Endothelial cell of umbilical vein (primary cell): ENCODE measurements at regions not wholly inside any gene's neighbourhood (a gene's known extent, or its start where the extent isn't known, plus 50 kb on each side); places are given as distances from the start of the nearest gene placed in this dataset.

ENCODE experiments used
- BruUV-seq: library from RNA; stranded (reverse); fragments of 400-500 nt; replicated peaks from 2 replicates; lab custom pipeline; 2021; lab: Mats Ljungman, UMichigan
- CTCF ChIA-PET: fragments of 300-600, 350-600 bp; sonication (Branson Sonifier 250); formaldehyde crosslinking; loops from one replicate; lab custom pipeline; 2021; ENCODE audit warnings: antibody characterized with exemption, inconsistent platforms; lab: Charles Lee
- POLR2A ChIA-PET: fragments of 300-600, 350-600 bp; sonication (Branson Sonifier 250); formaldehyde crosslinking; loops from one replicate; lab custom pipeline; 2021; ENCODE audit warnings: antibody characterized with exemption, inconsistent platforms; lab: Charles Lee
- DNase-seq: peaks from one replicate; pipeline ENCODE4 v3.0.0-alpha.2; 2011; ENCODE audit warnings: low read depth, low spot score
- FAIRE-seq: peaks from 2 replicates; lab custom pipeline; 2011; peaks lifted over from hg19 to GRCh38; lab: Jason Lieb, UNC
- H2AFZ ChIP-seq: 2 replicates; pipeline ENCODE4 v1.6.0; 2012; ENCODE audit warnings: low read depth, low read length, control low read depth, inconsistent platforms
- H3K27ac ChIP-seq: 2 replicates; pipeline ENCODE4 v1.5.1; 2011; ENCODE audit warnings: low read depth, mild to moderate bottlenecking, control low read depth, low read length, moderate library complexity; ENCODE audit not compliant: insufficient read depth
- H3K27me3 ChIP-seq, 2 experiments: 2 replicates each; pipeline versions ENCODE4 v1.6.0 to v1.6.1; 2011; ENCODE audit warnings: low read length in 2 of 2, mixed read lengths in 1 of 2; ENCODE audit not compliant: control insufficient read depth in 2 of 2, insufficient read depth in 2 of 2
- H3K36me3 ChIP-seq, 2 experiments: 2 replicates in 1 of 2; 3 replicates in 1 of 2; pipeline ENCODE4 v1.5.1; 2011; ENCODE audit warnings: low read length in 2 of 2, mild to moderate bottlenecking in 1 of 2, moderate library complexity in 1 of 2; ENCODE audit not compliant: control insufficient read depth in 2 of 2, insufficient read depth in 2 of 2; ENCODE audit errors: extremely low read depth in 1 of 2
- H3K4me1 ChIP-seq: 3 replicates; pipeline ENCODE4 v1.5.1; 2011; ENCODE audit warnings: mild to moderate bottlenecking, low read length; ENCODE audit not compliant: control insufficient read depth, insufficient read depth; ENCODE audit errors: extremely low read depth
- H3K4me2 ChIP-seq: 2 replicates; pipeline ENCODE4 v1.6.1; 2011; ENCODE audit warnings: low read length, control low read depth, mixed read lengths; ENCODE audit not compliant: insufficient read depth
- H3K4me3 ChIP-seq, 3 experiments: fragments of 200-600 bp in 1 of 3; sonication (generic), shearing (Covaris generic) in 1 of 3; replicated peaks in 1 of 3; 2 replicates each; pipeline ENCODE4 v1.5.1; 2011 to 2016; ENCODE audit warnings: control low read depth in 3 of 3, low read length in 3 of 3, mild to moderate bottlenecking in 2 of 3, inconsistent platforms in 1 of 3, low read depth in 1 of 3, moderate library complexity in 1 of 3; ENCODE audit not compliant: insufficient read depth in 1 of 3
- H3K79me2 ChIP-seq: 2 replicates; pipeline ENCODE4 v1.6.0; 2012; ENCODE audit warnings: low read length, inconsistent platforms; ENCODE audit not compliant: control insufficient read depth, insufficient read depth
- H3K9ac ChIP-seq: replicated peaks from 2 replicates; pipeline ENCODE3; 2011; ENCODE audit warnings: low read length, control low read depth; ENCODE audit not compliant: insufficient read depth; ENCODE audit errors: extremely low read depth
- H3K9me1 ChIP-seq: replicated peaks from 3 replicates; pipeline ENCODE4 v1.6.0; 2011; ENCODE audit warnings: mild to moderate bottlenecking, low read length; ENCODE audit not compliant: control insufficient read depth, insufficient read depth; ENCODE audit errors: extremely low read depth
- H3K9me3 ChIP-seq: replicated peaks from 2 replicates; pipeline ENCODE4 v1.5.1; 2012; ENCODE audit warnings: low read length, inconsistent platforms; ENCODE audit not compliant: control insufficient read depth, insufficient read depth
- H4K20me1 ChIP-seq: replicated peaks from 2 replicates; pipeline ENCODE3; 2011; ENCODE audit warnings: mild to moderate bottlenecking, low read length; ENCODE audit not compliant: control insufficient read depth, insufficient read depth; ENCODE audit errors: extremely low read depth
- CTCF ChIP-seq, 2 donors: IDR thresholded peaks; 1 replicate in 1 of 2; 2 replicates in 1 of 2; pipeline ENCODE4 v1.5.1; 2011; ENCODE audit warnings: low read length in 2 of 2, mild to moderate bottlenecking in 2 of 2, moderate library complexity in 2 of 2, control low read depth in 1 of 2, inconsistent platforms in 1 of 2, low read depth in 1 of 2; ENCODE audit not compliant: insufficient read depth in 1 of 2; ENCODE audit errors: extremely low read depth in 1 of 2
- EZH2 ChIP-seq: IDR thresholded peaks from 2 replicates; pipeline ENCODE4 v1.6.1; 2012; ENCODE audit warnings: borderline replicate concordance, low read depth, mild to moderate bottlenecking, moderate library complexity, low read length, inconsistent platforms; ENCODE audit not compliant: severe bottlenecking
- GATA2 ChIP-seq: IDR thresholded peaks from 2 replicates; pipeline ENCODE4 v1.7.0; 2011; ENCODE audit warnings: low read depth, mild to moderate bottlenecking, moderate library complexity, mixed read lengths, low read length; ENCODE audit not compliant: insufficient read length, insufficient read depth
- JUN ChIP-seq: IDR thresholded peaks from 2 replicates; pipeline ENCODE4 v1.6.1; 2011; ENCODE audit warnings: borderline replicate concordance, low read depth; ENCODE audit not compliant: insufficient read length, insufficient read depth
- MYC ChIP-seq: IDR thresholded peaks from one replicate; pipeline ENCODE4 v1.6.1; 2011; ENCODE audit warnings: mild to moderate bottlenecking, low read depth, low read length
- dilution Hi-C: fragments of 300-500 bp; cut with MboI; formaldehyde crosslinking; loops from one replicate; pipeline ENCODE4 v1.15.0; 2019; ENCODE audit warnings: low sequenced_read_pairs; ENCODE audit not compliant: extremely low pct_ligation_motif_present
- intact Hi-C: fragments of 100-400 bp; cut with micrococcal nuclease; formaldehyde crosslinking; loops from one replicate; pipeline ENCODE4 v1.10.0; 2022

- H3K9me1 ChIP-seq: no peaks in the 10 kb centered on the region
- FAIRE-seq (no peak), DNase-seq (no peak)
- no peak overlapping the region for H3K4me2 ChIP-seq
- H3K9me3 ChIP-seq: no peaks in the 10 kb centered on the region
- H3K4me1 ChIP-seq: no peaks in the 10 kb centered on the region
- no TSS peak for BruUV-seq
- no peak overlapping the region for H3K9ac ChIP-seq
- H3K79me2 ChIP-seq: no peaks in the 10 kb centered on the region
- no peaks in the 10 kb centered on the region for H4K20me1 ChIP-seq
- ChIA-PET CTCF (no interaction called here), POLR2A (no interaction called here)
- H3K4me3 ChIP-seq: no peak overlapping the region
- H3K27ac ChIP-seq: no peak overlapping the region
- TF ChIP-seq GATA2 (no peak), JUN (no peak), EZH2 (no peak), MYC (no peak)
- dilution Hi-C loops: no loop called here
- intact Hi-C loops: no loop called here
- H3K36me3 ChIP-seq: no peaks in the 10 kb centered on the region
- H2AFZ ChIP-seq: no peak overlapping the region
- H3K27me3 ChIP-seq: no peaks in the 10 kb centered on the region
Observed at GRCh38 chr14:30160608-30161007, 233.0 kb upstream of the PRKD1 start.

- Histone ChIP-seq H3K4me2 (no peak overlapping the region), H3K27ac (no peak overlapping the region), H3K4me3 (no peak overlapping the region), H4K20me1 (no peaks in the 10 kb centered on the region), H3K27me3 (no peaks in the 10 kb centered on the region), H3K9me1 (no peaks in the 10 kb centered on the region), H3K36me3 (no peaks in the 10 kb centered on the region), H2AFZ (no peak overlapping the region), H3K9me3 (no peaks in the 10 kb centered on the region), H3K79me2 (no peaks in the 10 kb centered on the region), H3K4me1 (no peaks in the 10 kb centered on the region), H3K9ac (no peak overlapping the region)
- intact Hi-C loops: no loop called here
- ChIA-PET POLR2A (no interaction called here), CTCF (no interaction called here)
- BruUV-seq: no TSS peak
- no peak for FAIRE-seq
- DNase-seq: no peak
- dilution Hi-C loops: no loop called here
- TF ChIP-seq JUN (no peak), MYC (no peak), CTCF (IDR thresholded peaks at IDR 0.05; ENCODE audit: extremely low read depth in 1 of 2, insufficient read depth in 1 of 2, low read depth in 1 of 2, low read length in 2 of 2) (no peak)
Observed at GRCh38 chr14:30162066-30162465, 234.4 kb upstream of the PRKD1 start.
